A172 (cell line): ENCODE measurements at regions not wholly inside any gene's neighbourhood (a gene's known extent, or its start where the extent isn't known, plus 50 kb on each side); places are given as distances from the start of the nearest gene placed in this dataset.
"Not testable (repeated sequence)": the region's sequence is repeated elsewhere in the genome, so short reads cannot be mapped to it uniquely, and the experiment has no call there.

Experiments used
- DNase-seq: peaks from one replicate; pipeline ENCODE4 v3.0.0-alpha.2; 2015; ENCODE audit warnings: low spot score

GRCh38 chr2:110291909-110292579 is 79.7 kb upstream of the MTLN start:
- not testable (repeated sequence) for DNase-seq

GRCh38 chr2:110287817-110288216 is 75.5 kb upstream of the MTLN start:
- not testable (repeated sequence) for DNase-seq

DNA sequence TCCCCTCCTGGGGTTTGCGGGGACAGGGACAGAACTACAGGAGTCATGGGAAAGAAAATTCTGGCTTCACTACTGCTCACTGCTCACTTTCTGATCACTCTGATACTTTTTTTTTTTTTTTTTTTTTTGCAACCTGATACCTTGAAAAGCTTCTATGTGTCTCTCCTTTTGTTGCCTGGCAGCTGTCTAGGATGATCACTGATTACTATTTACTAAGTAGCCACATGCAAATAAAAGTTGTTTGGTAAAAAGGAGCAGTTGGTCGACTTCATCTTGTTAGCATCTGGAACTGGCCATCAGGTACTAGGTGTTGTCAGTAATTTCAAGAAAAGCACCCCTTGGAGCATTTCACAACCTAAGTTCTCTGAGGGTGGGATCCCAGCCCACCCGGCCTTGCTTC is 74.9 kb upstream of the MTLN start:
- DNase-seq: not testable (repeated sequence)

DNA sequence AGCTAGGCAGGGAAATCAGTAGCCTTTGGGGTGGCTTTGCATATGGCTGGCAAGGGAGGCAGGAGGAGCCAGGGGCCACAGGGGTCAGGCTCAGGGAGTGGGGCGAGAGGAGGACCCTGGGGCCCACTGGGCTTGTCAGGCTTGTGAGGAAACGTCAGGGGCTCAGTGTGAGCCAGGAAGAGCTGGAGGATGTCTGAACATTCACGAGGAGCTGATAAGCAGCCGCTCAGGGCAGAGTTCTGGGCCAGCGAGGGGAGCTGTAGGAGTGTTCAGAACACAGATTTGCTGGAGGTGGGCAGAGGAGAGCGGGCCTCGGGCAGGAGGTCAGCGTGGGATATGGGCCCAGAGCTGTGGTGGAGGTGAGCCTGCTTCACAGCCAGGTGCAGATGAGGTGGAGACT is 72.7 kb upstream of the MTLN start:
- not testable (repeated sequence) for DNase-seq

- DNase-seq: not testable (repeated sequence)
Measured at GRCh38 chr2:110280804-110281203, 68.5 kb upstream of the MTLN start.

DNA sequence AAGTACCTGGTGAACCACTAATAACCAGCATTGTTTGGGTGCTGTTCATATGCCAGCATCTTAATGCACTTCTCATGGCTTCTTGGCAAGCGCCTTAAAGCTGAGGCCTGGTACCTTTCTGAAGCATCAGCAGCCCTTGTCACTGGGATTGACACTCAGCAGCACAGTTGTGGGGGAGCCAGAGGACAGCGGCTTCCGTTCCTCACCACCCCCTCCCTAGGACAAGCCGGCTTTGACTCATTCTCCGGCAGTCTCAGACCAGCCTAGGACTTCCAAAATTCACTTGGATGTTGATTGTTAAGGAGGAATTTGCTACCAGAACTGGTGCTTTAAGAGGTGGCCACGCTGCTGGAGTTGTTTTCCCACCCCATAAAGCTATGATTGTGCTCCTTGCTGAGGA is 64.7 kb upstream of the MTLN start:
- not testable (repeated sequence) for DNase-seq

DNA sequence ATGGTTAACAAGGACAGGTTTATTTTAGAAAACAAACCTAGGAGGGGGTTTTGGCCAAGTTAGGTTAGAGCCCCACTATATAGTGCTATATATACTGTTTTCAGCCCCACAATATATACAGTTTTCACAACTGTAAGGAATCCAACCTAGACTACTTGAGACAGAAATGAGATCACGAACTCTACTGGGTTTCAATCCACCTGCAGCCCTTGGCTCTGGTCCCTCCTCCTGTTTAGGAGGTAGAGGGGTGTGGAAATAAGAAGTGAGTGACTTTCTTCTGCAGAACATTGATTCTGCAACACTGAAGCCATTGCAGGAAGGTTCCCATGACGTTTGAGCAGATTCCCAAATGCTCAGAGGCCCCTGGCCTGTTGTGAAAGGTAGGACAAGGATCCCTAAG is 63.7 kb upstream of the MTLN start:
- DNase-seq: not testable (repeated sequence)

DNA sequence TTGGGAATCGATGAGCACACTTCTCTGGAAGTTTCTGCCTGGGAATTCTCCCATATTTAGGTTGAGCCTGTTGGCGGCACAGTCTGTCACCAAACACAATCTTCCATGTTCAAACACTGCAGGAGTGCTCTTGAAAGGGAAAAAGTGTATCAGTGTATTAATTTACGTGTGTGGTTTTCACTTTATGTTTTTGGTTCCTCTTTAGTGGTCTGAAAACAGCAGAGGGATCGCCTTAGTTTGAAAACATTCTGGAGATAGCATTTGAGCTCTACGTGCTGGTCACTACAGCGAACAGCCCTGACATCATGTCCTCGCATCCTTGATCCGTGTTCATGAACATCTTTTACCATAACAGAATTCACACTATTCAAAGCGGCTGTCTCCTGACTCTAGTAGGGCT is 57.3 kb upstream of the MTLN start:
- not testable (repeated sequence) for DNase-seq

DNA sequence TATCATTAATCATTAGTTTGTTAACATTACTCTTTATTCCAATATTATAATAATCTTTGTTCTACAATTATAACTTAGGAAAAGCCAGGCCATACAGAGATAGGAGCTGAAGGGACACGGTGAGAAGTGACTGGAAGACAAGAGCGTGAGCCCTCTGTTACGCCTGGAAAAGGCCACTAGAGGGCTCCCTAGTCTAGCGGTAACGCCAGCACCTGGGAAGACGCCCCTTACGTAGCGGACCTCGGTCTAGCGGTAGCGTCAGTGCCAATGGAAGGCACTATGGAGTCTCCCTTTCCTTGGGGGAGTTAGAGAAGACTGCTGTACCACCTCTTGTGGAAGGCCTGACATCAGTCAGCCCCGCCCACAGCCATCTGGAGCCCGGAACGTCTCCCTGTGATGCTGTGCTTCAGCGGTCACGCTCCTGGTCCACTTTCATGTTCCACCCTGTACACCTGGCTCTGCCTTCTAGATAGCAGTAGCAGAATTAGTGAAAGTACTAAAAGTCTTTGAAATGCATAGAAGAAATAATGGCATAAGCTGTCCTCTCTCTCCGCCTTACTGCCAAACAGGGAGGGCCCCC is 55.6 kb upstream of the MTLN start:
- not testable (repeated sequence) for DNase-seq

GRCh38 chr2:110264804-110265203 is 52.5 kb upstream of the MTLN start:
- not testable (repeated sequence) for DNase-seq

DNA sequence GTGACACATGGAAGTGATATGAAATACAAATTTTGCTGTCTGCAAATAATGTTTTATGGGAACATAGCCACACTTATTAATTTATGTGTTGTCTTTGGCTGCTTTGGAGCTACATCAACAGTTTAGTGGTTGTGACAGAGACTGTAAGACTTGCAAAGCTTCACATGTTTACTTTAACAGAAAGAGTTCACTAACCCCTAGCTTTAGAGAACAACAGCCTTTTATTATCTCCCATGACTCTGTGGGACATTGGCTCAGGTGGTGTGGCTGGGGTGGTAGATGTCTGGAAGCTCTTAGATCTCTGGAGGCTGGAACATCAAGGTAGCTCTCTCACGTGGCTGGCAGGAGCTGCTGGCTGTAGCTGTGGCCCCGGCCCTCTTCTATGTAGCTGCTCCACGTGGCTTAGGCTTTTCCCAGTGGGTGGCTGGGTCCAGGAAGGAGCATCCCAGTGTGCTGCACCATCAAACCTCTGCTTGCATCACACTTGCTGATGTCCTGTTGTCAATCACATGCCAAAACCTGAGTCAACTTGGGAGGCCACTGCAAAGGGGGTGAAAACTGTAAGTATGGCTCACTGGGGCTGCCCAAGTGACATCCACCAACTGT is 51.8 kb upstream of the MTLN start:
- not testable (repeated sequence) for DNase-seq

GRCh38 chr2:110263462-110263861 is 51.1 kb upstream of the MTLN start:
- DNase-seq: not testable (repeated sequence)
